Neural crest cell (in vitro differentiated cells): ENCODE measurements at regions not wholly inside any gene's neighbourhood (a gene's known extent, or its start where the extent isn't known, plus 50 kb on each side); places are given as distances from the start of the nearest gene placed in this dataset.

Experiments used
- DNase-seq: peaks from one replicate; pipeline ENCODE4 v3.0.0; 2021; ENCODE audit warnings: low read depth, mixed read lengths, low spot score
- H3K27ac Mint-ChIP-seq: one replicate; pipeline ENCODE4 v1.8.0; 2021; ENCODE audit warnings: mild to moderate bottlenecking, mixed read lengths; ENCODE audit not compliant: unreplicated experiment
- H3K27me3 Mint-ChIP-seq: 2 replicates; pipeline ENCODE4 v1.8.0; 2021; ENCODE audit warnings: low read depth, mild to moderate bottlenecking, mixed read lengths
- H3K36me3 Mint-ChIP-seq: 2 replicates; pipeline ENCODE4 v1.8.0; 2021; ENCODE audit warnings: low read depth, mild to moderate bottlenecking, mixed read lengths
- H3K4me1 Mint-ChIP-seq: 2 replicates; pipeline ENCODE4 v1.8.0; 2021; ENCODE audit warnings: mixed read lengths
- H3K4me3 Mint-ChIP-seq: one replicate; pipeline ENCODE4 v1.8.0; 2021; ENCODE audit warnings: mild to moderate bottlenecking, mixed read lengths
- H3K9me3 Mint-ChIP-seq: 2 replicates; pipeline ENCODE4 v1.8.0; 2021; ENCODE audit warnings: mixed read lengths
- TF ChIP-seq, protein P1 (sequence below): fragments of 200-600 bp; sonication (generic); conservative IDR thresholded peaks from 2 replicates; pipeline ENCODE4 v1.5.0; 2021; ENCODE audit warnings: antibody characterized with exemption, mild to moderate bottlenecking

GRCh38 chr7:88597941-88598425, 161.5 kb upstream of the ZNF804B start:
- Mint-ChIP-seq H3K9me3 (no peaks in the 10 kb centered on the region), H3K36me3 (no peaks in the 10 kb centered on the region), H3K27ac (no peak overlapping the region), H3K4me1 (peaks cover 4% of the 10 kb centered on the region), H3K27me3 (no peaks in the 10 kb centered on the region), H3K4me3 (no peak overlapping the region)
- no peak for DNase-seq
- TF ChIP-seq, protein P1, sequence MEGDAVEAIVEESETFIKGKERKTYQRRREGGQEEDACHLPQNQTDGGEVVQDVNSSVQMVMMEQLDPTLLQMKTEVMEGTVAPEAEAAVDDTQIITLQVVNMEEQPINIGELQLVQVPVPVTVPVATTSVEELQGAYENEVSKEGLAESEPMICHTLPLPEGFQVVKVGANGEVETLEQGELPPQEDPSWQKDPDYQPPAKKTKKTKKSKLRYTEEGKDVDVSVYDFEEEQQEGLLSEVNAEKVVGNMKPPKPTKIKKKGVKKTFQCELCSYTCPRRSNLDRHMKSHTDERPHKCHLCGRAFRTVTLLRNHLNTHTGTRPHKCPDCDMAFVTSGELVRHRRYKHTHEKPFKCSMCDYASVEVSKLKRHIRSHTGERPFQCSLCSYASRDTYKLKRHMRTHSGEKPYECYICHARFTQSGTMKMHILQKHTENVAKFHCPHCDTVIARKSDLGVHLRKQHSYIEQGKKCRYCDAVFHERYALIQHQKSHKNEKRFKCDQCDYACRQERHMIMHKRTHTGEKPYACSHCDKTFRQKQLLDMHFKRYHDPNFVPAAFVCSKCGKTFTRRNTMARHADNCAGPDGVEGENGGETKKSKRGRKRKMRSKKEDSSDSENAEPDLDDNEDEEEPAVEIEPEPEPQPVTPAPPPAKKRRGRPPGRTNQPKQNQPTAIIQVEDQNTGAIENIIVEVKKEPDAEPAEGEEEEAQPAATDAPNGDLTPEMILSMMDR, result no peak

GRCh38 chr7:88590963-88591362, 168.5 kb upstream of the ZNF804B start:
- Mint-ChIP-seq H3K4me3 (no peak overlapping the region), H3K36me3 (no peaks in the 10 kb centered on the region), H3K9me3 (no peaks in the 10 kb centered on the region), H3K27ac (no peak overlapping the region), H3K4me1 (no peaks in the 10 kb centered on the region), H3K27me3 (no peaks in the 10 kb centered on the region)
- no peak for DNase-seq
- TF ChIP-seq, protein P1, result no peak

DNA sequence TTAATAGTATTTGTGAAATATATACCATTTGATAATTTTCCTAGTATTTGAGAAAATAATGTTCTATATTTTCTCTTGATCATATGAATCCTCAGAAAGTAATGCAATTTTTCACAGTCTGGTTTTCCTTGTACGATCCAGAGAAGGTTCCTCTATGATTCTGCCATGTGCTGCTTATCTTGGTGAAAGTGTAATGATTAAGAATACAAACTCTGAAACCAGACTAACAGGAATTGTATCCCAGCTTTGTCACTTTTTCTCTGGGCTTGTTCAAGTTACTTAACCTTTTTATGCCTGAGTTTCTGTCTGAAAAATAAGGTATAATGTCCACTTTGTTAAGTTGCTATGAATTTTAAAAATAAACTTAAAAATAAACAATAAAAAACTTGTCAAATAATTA, 169.6 kb upstream of the ZNF804B start:
- H3K9me3 Mint-ChIP-seq, result no peaks in the 10 kb centered on the region
- no peaks in the 10 kb centered on the region for H3K27me3 Mint-ChIP-seq
- no peak overlapping the region for H3K27ac Mint-ChIP-seq
- no peaks in the 10 kb centered on the region for H3K4me1 Mint-ChIP-seq
- no peak overlapping the region for H3K4me3 Mint-ChIP-seq
- no peak for DNase-seq
- H3K36me3 Mint-ChIP-seq, result no peaks in the 10 kb centered on the region
- TF ChIP-seq, protein P1, result no peak

- DNase-seq, result no peak
- Mint-ChIP-seq H3K4me3 (no peak overlapping the region), H3K36me3 (no peaks in the 10 kb centered on the region), H3K27me3 (no peaks in the 10 kb centered on the region), H3K4me1 (no peaks in the 10 kb centered on the region), H3K9me3 (no peaks in the 10 kb centered on the region), H3K27ac (no peak overlapping the region)
- TF ChIP-seq, protein P1, result no peak
These were observed 172.6 kb upstream of the ZNF804B start for GRCh38 chr7:88586890-88587289.

DNA sequence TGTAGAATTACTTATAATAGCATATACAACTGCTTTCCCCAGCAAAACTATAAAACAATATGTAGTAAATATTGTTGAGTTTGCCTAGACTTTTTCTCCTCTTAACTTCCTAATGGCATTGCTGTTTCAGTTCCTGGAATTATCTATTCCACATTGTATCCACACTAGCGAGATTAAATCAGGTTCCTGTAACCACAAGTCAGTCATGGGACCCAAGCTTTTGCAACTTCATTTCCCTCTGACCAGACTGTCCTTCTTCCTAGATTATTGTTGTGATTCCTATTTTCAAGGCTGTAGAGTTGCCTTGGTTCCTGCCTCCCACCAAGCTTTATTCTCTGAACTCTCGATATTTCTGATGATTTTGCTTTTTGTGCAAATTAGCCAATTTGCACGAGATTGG, 173.3 kb upstream of the ZNF804B start:
- H3K4me3 Mint-ChIP-seq, result no peak overlapping the region
- H3K4me1 Mint-ChIP-seq, result no peaks in the 10 kb centered on the region
- H3K9me3 Mint-ChIP-seq, result no peaks in the 10 kb centered on the region
- H3K36me3 Mint-ChIP-seq, result no peaks in the 10 kb centered on the region
- no peaks in the 10 kb centered on the region for H3K27me3 Mint-ChIP-seq
- H3K27ac Mint-ChIP-seq, result no peak overlapping the region
- no peak for DNase-seq
- TF ChIP-seq, protein P1, result no peak

DNA sequence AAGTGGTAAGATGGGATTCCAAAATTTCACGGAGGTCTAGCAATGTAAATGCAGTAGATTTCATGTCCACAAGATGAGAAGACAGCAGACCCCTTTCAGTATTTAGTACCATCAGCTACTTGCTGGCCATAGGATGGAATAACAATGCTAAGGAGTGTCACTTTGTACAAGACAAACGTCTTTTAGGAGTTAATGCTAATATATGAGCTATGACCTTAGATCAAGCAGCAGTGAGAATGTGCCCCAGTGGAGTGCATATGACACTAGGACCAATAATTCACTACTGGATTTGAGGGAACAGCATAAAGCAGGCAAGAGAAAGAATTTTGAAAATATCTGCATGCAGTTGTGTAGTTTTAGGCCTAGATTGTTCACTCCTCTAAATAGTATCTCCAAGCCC, 182.8 kb upstream of the ZNF804B start:
- H3K4me1 Mint-ChIP-seq, result no peaks in the 10 kb centered on the region
- H3K27ac Mint-ChIP-seq, result no peak overlapping the region
- DNase-seq, result no peak
- H3K27me3 Mint-ChIP-seq, result no peaks in the 10 kb centered on the region
- no peaks in the 10 kb centered on the region for H3K9me3 Mint-ChIP-seq
- TF ChIP-seq, protein P1, result no peak
- H3K36me3 Mint-ChIP-seq, result no peaks in the 10 kb centered on the region
- H3K4me3 Mint-ChIP-seq, result no peak overlapping the region
